ENCODE measurements at regions not wholly inside any gene's neighbourhood (a gene's known extent, or its start where the extent isn't known, plus 50 kb on each side); places are given as distances from the start of the nearest gene placed in this dataset.

DNA sequence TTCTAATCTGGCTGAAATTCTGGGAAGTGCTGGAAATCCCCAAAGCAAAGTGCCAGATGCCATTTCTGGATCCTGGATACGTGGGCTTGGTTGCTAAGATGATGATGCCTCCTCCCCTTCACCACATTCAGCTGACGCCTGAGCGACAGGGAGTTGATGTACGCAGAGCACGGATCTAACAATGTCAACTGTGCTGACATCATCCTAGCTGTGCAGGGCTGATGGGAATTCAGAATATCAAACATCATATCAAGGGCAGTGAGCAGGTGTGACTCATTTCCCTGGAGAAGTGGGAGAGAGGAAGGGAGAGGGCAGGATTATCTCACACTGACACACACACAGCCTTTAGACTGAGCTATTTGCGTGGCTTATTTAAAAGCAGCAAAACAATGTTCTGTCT is 92.6 kb upstream of the ZBTB20 start:
- Mint-ChIP-seq H3K27me3 (no peaks in the 10 kb centered on the region), H3K27ac (no peak overlapping the region), H3K9me3 (peaks cover 0 to 5% (median 0%) of the 10 kb centered on the region in 7 donors), H3K36me3 (no peaks in the 10 kb centered on the region), H3K4me3 (no peak overlapping the region), H3K4me1 (no peaks in the 10 kb centered on the region)
- peaks cover 1% of the 10 kb centered on the region for H3K27me3 ChIP-seq (ENCODE audit: control insufficient read depth, insufficient read depth, low read length)
- H3K4me3 ChIP-seq (ENCODE audit: low read depth, low read length) = no peak overlapping the region
- H3K4me1 ChIP-seq (ENCODE audit: control insufficient read depth, insufficient read depth, low read length, poor library complexity, severe bottlenecking) = no peaks in the 10 kb centered on the region
- H3K27ac ChIP-seq (ENCODE audit: insufficient read depth, low read length, poor library complexity, severe bottlenecking) = no peak overlapping the region
- H3K9me3 ChIP-seq (ENCODE audit: control insufficient read depth in 2 of 2, low read length in 2 of 2) = no peaks in the 10 kb centered on the region
- no peaks in the 10 kb centered on the region for H3K36me3 ChIP-seq (ENCODE audit: control insufficient read depth, insufficient read depth, low read length)
- DNase-seq (no peak), ATAC-seq (ENCODE audit: low read depth in 2 of 2) (no peak)

GRCh38 chr3:115244350-115244749 is 97.3 kb upstream of the ZBTB20 start:
- Mint-ChIP-seq H3K4me1 (no peaks in the 10 kb centered on the region), H3K27ac (no peak overlapping the region), H3K36me3 (no peaks in the 10 kb centered on the region), H3K27me3 (no peaks in the 10 kb centered on the region), H3K4me3 (no peak overlapping the region), H3K9me3 (peaks cover 0 to 5% (median 0%) of the 10 kb centered on the region in 7 donors)
- H3K4me1 ChIP-seq (ENCODE audit: control insufficient read depth, insufficient read depth, low read length, poor library complexity, severe bottlenecking) = no peaks in the 10 kb centered on the region
- H3K36me3 ChIP-seq (ENCODE audit: control insufficient read depth, insufficient read depth, low read length) = no peaks in the 10 kb centered on the region
- DNase-seq (no peak), ATAC-seq (ENCODE audit: low read depth in 2 of 2) (no peak)
- H3K27me3 ChIP-seq (ENCODE audit: control insufficient read depth, insufficient read depth, low read length) = peaks cover 1% of the 10 kb centered on the region
- H3K27ac ChIP-seq (ENCODE audit: insufficient read depth, low read length, poor library complexity, severe bottlenecking) = no peak overlapping the region
- H3K4me3 ChIP-seq (ENCODE audit: low read depth, low read length) = no peak overlapping the region
- H3K9me3 ChIP-seq (ENCODE audit: control insufficient read depth in 2 of 2, low read length in 2 of 2) = no peaks in the 10 kb centered on the region

DNA sequence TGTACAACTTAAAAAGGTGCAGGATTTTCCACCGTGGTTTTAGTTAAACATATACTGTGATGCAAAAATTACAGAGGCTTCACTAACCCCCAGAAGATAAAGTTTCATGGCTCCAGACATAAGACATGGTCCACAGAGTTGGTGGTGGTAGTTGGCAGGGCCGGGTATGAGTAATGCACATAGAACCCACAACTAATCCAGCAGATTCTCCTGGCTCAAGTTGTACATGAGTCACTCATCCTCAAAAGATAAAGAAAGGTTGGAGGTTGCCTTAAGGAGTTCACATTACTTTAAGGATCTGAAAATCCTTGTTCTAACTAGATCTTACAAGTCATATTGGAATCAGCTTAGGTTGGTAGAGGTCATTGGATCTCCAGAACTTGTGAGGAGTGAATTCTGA is 98.3 kb upstream of the ZBTB20 start:
- H3K36me3 ChIP-seq (ENCODE audit: control insufficient read depth, insufficient read depth, low read length) = no peaks in the 10 kb centered on the region
- no peak for DNase-seq
- no peak overlapping the region for H3K27ac Mint-ChIP-seq
- no peak for ATAC-seq (ENCODE audit: low read depth in 2 of 2)
- H3K27me3 Mint-ChIP-seq = no peaks in the 10 kb centered on the region
- H3K9me3 ChIP-seq (ENCODE audit: control insufficient read depth in 2 of 2, low read length in 2 of 2) = no peaks in the 10 kb centered on the region
- no peaks in the 10 kb centered on the region for H3K4me1 ChIP-seq (ENCODE audit: control insufficient read depth, insufficient read depth, low read length, poor library complexity, severe bottlenecking)
- H3K9me3 Mint-ChIP-seq = peaks cover 0 to 5% (median 0%) of the 10 kb centered on the region in 7 donors
- no peaks in the 10 kb centered on the region for H3K36me3 Mint-ChIP-seq
- H3K27ac ChIP-seq (ENCODE audit: insufficient read depth, low read length, poor library complexity, severe bottlenecking) = no peak overlapping the region
- H3K4me1 Mint-ChIP-seq = no peaks in the 10 kb centered on the region
- H3K4me3 ChIP-seq (ENCODE audit: low read depth, low read length) = no peak overlapping the region
- H3K27me3 ChIP-seq (ENCODE audit: control insufficient read depth, insufficient read depth, low read length) = peaks cover 1% of the 10 kb centered on the region
- no peak overlapping the region for H3K4me3 Mint-ChIP-seq

DNA sequence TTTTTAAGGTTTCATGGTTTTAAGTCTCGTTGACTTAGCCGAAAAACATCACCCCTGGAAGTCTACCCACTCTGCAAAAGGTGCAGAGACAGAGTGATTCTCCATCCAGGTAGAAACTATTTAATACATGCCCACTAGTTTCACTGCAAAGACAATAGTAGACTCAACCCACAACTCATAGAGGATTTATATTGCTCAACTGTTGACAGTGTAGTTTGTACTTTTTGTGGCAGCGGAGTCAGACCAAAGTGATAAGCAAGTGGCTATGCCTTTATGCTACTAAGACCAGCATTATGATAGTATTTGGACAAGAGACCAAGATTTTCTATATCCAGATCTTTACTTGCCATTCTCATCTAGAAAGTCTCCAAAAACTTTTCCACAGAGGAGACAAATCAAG is 98.8 kb upstream of the ZBTB20 start:
- no peaks in the 10 kb centered on the region for H3K4me1 ChIP-seq (ENCODE audit: control insufficient read depth, insufficient read depth, low read length, poor library complexity, severe bottlenecking)
- Mint-ChIP-seq H3K27ac (no peak overlapping the region), H3K36me3 (no peaks in the 10 kb centered on the region), H3K9me3 (peaks cover 0 to 5% (median 0%) of the 10 kb centered on the region in 7 donors), H3K4me1 (no peaks in the 10 kb centered on the region), H3K27me3 (no peaks in the 10 kb centered on the region), H3K4me3 (no peak overlapping the region)
- no peak for DNase-seq
- ATAC-seq (ENCODE audit: low read depth in 2 of 2) = no peak
- H3K36me3 ChIP-seq (ENCODE audit: control insufficient read depth, insufficient read depth, low read length) = no peaks in the 10 kb centered on the region
- no peaks in the 10 kb centered on the region for H3K9me3 ChIP-seq (ENCODE audit: control insufficient read depth in 2 of 2, low read length in 2 of 2)
- no peak overlapping the region for H3K27ac ChIP-seq (ENCODE audit: insufficient read depth, low read length, poor library complexity, severe bottlenecking)
- H3K4me3 ChIP-seq (ENCODE audit: low read depth, low read length) = no peak overlapping the region
- H3K27me3 ChIP-seq (ENCODE audit: control insufficient read depth, insufficient read depth, low read length) = peaks cover 1% of the 10 kb centered on the region

GRCh38 chr3:115246461-115247020 is 99.5 kb upstream of the ZBTB20 start:
- Mint-ChIP-seq H3K9me3 (peaks cover 0 to 5% (median 0%) of the 10 kb centered on the region in 7 donors), H3K27ac (no peak overlapping the region), H3K27me3 (no peaks in the 10 kb centered on the region), H3K4me3 (no peak overlapping the region), H3K4me1 (no peaks in the 10 kb centered on the region), H3K36me3 (no peaks in the 10 kb centered on the region)
- no peak overlapping the region for H3K4me3 ChIP-seq (ENCODE audit: low read depth, low read length)
- DNase-seq (no peak), ATAC-seq (ENCODE audit: low read depth in 2 of 2) (no peak)
- peaks cover 1% of the 10 kb centered on the region for H3K27me3 ChIP-seq (ENCODE audit: control insufficient read depth, insufficient read depth, low read length)
- H3K27ac ChIP-seq (ENCODE audit: insufficient read depth, low read length, poor library complexity, severe bottlenecking) = no peak overlapping the region
- H3K9me3 ChIP-seq (ENCODE audit: control insufficient read depth in 2 of 2, low read length in 2 of 2) = no peaks in the 10 kb centered on the region
- no peaks in the 10 kb centered on the region for H3K36me3 ChIP-seq (ENCODE audit: control insufficient read depth, insufficient read depth, low read length)
- H3K4me1 ChIP-seq (ENCODE audit: control insufficient read depth, insufficient read depth, low read length, poor library complexity, severe bottlenecking) = no peaks in the 10 kb centered on the region

GRCh38 chr3:115248274-115248673 is 101.2 kb upstream of the ZBTB20 start:
- H3K27ac Mint-ChIP-seq = no peak overlapping the region
- no peaks in the 10 kb centered on the region for H3K4me1 Mint-ChIP-seq
- Histone ChIP-seq H3K4me1 (ENCODE audit: control insufficient read depth, insufficient read depth, low read length, poor library complexity, severe bottlenecking) (no peaks in the 10 kb centered on the region), H3K36me3 (ENCODE audit: control insufficient read depth, insufficient read depth, low read length) (no peaks in the 10 kb centered on the region), H3K27me3 (ENCODE audit: control insufficient read depth, insufficient read depth, low read length) (no peaks in the 10 kb centered on the region), H3K27ac (ENCODE audit: insufficient read depth, low read length, poor library complexity, severe bottlenecking) (no peak overlapping the region), H3K9me3 (ENCODE audit: control insufficient read depth in 2 of 2, low read length in 2 of 2) (no peaks in the 10 kb centered on the region), H3K4me3 (ENCODE audit: low read depth, low read length) (no peak overlapping the region)
- DNase-seq (no peak), ATAC-seq (ENCODE audit: low read depth in 2 of 2) (no peak)
- H3K4me3 Mint-ChIP-seq = no peak overlapping the region
- H3K36me3 Mint-ChIP-seq = no peaks in the 10 kb centered on the region
- peaks cover 0 to 5% (median 0%) of the 10 kb centered on the region in 7 donors for H3K9me3 Mint-ChIP-seq
- no peaks in the 10 kb centered on the region for H3K27me3 Mint-ChIP-seq

DNA sequence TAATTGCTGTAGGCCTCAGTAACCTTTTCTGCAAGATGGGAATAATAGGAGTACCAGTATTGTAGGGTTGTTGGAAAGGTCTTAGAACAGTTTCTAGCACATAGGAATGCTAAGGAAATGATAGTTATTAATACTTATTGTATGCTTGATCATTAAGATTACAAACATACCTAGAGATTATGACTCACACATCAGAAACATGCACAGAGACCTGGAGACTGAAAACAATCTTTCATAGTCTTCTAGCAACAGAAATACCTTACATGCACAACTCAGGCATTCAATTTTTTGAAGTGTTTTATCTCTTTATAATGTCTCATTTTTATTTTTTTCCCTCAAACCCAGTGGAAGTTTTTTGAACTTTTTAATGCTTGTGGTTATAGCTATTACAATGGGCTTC is 104.4 kb upstream of the ZBTB20 start:
- no peaks in the 10 kb centered on the region for H3K27me3 Mint-ChIP-seq
- H3K36me3 Mint-ChIP-seq = no peaks in the 10 kb centered on the region
- peaks cover 0 to 5% (median 2%) of the 10 kb centered on the region in 7 donors for H3K9me3 Mint-ChIP-seq
- Histone ChIP-seq H3K27me3 (ENCODE audit: control insufficient read depth, insufficient read depth, low read length) (no peaks in the 10 kb centered on the region), H3K36me3 (ENCODE audit: control insufficient read depth, insufficient read depth, low read length) (no peaks in the 10 kb centered on the region), H3K27ac (ENCODE audit: insufficient read depth, low read length, poor library complexity, severe bottlenecking) (no peak overlapping the region), H3K4me1 (ENCODE audit: control insufficient read depth, insufficient read depth, low read length, poor library complexity, severe bottlenecking) (no peaks in the 10 kb centered on the region), H3K9me3 (ENCODE audit: control insufficient read depth in 2 of 2, low read length in 2 of 2) (peaks cover 0 to 5% of the 10 kb centered on the region in 2 experiments), H3K4me3 (ENCODE audit: low read depth, low read length) (no peak overlapping the region)
- no peak for ATAC-seq (ENCODE audit: low read depth in 2 of 2)
- no peaks in the 10 kb centered on the region for H3K4me1 Mint-ChIP-seq
- no peak overlapping the region for H3K4me3 Mint-ChIP-seq
- DNase-seq = no peak
- H3K27ac Mint-ChIP-seq = no peak overlapping the region

GRCh38 chr3:115252679-115253078 is 105.6 kb upstream of the ZBTB20 start:
- H3K27ac Mint-ChIP-seq = no peak overlapping the region
- H3K27me3 Mint-ChIP-seq = no peaks in the 10 kb centered on the region
- no peaks in the 10 kb centered on the region for H3K4me1 Mint-ChIP-seq
- ATAC-seq (ENCODE audit: low read depth in 2 of 2) (no peak), DNase-seq (no peak)
- H3K9me3 ChIP-seq (ENCODE audit: control insufficient read depth in 2 of 2, low read length in 2 of 2) = peaks cover 0 to 5% of the 10 kb centered on the region in 2 experiments
- H3K27me3 ChIP-seq (ENCODE audit: control insufficient read depth, insufficient read depth, low read length) = no peaks in the 10 kb centered on the region
- H3K4me3 ChIP-seq (ENCODE audit: low read depth, low read length) = no peak overlapping the region
- H3K36me3 ChIP-seq (ENCODE audit: control insufficient read depth, insufficient read depth, low read length) = no peaks in the 10 kb centered on the region
- no peak overlapping the region for H3K4me3 Mint-ChIP-seq
- no peaks in the 10 kb centered on the region for H3K36me3 Mint-ChIP-seq
- no peaks in the 10 kb centered on the region for H3K4me1 ChIP-seq (ENCODE audit: control insufficient read depth, insufficient read depth, low read length, poor library complexity, severe bottlenecking)
- H3K9me3 Mint-ChIP-seq = peaks cover 0 to 13% (median 2%) of the 10 kb centered on the region in 7 donors
- H3K27ac ChIP-seq (ENCODE audit: insufficient read depth, low read length, poor library complexity, severe bottlenecking) = no peak overlapping the region

Data from CD4-positive, CD25-positive, alpha-beta regulatory T cell (primary cell).